AG09319 (cell line): ENCODE measurements at regions not wholly inside any gene's neighbourhood (a gene's known extent, or its start where the extent isn't known, plus 50 kb on each side); places are given as distances from the start of the nearest gene placed in this dataset.

Source experiments
- DNase-seq: peaks from one replicate; pipeline ENCODE4 v3.0.0-alpha.2; 2010; ENCODE audit warnings: low read depth; ENCODE audit errors: extremely low read depth
- CTCF ChIP-seq: IDR thresholded peaks from 2 replicates; pipeline ENCODE4 v1.5.1; 2011; ENCODE audit warnings: low read depth, mild to moderate bottlenecking, inconsistent platforms, low read length, moderate library complexity

DNA sequence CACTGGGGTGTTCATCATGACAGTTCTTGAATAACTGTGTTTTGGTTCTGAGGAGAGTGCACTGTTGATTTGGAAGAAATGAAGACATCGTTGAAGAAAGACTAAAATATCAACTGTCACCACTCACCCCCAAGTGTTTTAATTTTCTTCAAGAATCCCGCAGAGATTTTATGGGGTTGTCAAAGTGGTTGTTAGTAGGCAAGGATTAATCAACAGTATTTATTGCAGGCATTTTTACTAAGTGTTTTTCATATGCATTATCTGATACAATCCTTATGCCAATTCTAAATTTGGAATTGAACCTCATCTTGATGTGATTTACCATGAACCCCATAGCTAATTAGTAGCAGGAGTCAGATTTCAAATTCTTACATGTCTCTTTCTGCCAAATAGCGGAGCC lies 63.7 kb upstream of the OBI1 start:
- no peak for DNase-seq
- TF ChIP-seq CTCF = no peak

GRCh38 chr13:78719367-78719766 lies 60.4 kb upstream of the OBI1 start:
- TF ChIP-seq CTCF = no peak
- no peak for DNase-seq

DNA sequence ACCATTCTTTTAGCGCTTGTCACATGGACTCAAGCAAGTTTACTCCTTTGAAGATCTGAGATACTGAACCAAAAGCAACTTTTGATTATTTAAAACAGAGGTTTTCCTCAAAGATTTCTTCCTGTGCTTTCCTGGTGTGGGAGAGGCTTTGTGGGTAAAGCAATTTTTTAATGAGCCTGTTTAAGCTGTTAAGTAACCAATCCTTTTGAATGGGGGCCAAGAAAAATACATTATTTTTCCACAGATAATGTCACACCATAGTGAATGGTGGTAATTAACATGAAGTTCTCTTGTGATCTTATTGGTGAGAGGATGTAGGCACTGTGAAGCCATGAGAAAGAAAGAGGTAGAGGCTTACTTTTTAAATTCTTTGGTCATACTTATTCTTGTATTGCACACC lies 55.8 kb upstream of the OBI1 start:
- DNase-seq = no peak
- TF ChIP-seq CTCF = no peak

- DNase-seq = no peak
- no peak for TF ChIP-seq CTCF
These were observed 53.9 kb upstream of the OBI1 start for GRCh38 chr13:78712831-78713230.

GRCh38 chr13:78709028-78709427 lies 50.1 kb upstream of the OBI1 start:
- DNase-seq = no peak
- no peak for TF ChIP-seq CTCF
